H1 (cell line): ENCODE measurements at regions not wholly inside any gene's neighbourhood (a gene's known extent, or its start where the extent isn't known, plus 50 kb on each side); places are given as distances from the start of the nearest gene placed in this dataset.

Experiments used
- CTCF ChIA-PET: fragments of 300-600 bp; sonication (Branson Sonifier 250); formaldehyde crosslinking; loops from one replicate; lab custom pipeline; 2021; ENCODE audit not compliant: partially characterized antibody; lab: Charles Lee
- POLR2A ChIA-PET: fragments of 300-600 bp; sonication (Branson Sonifier 250); formaldehyde crosslinking; loops from one replicate; lab custom pipeline; 2021; ENCODE audit warnings: inconsistent platforms; ENCODE audit not compliant: partially characterized antibody; lab: Charles Lee
- DNase-seq, 2 experiments: peaks; one replicate each; pipeline versions ENCODE4 v3.0.0 to v3.0.0-alpha.2; 2010 to 2022; ENCODE audit warnings: low spot score in 2 of 2, low read depth in 1 of 2, mixed read lengths in 1 of 2
- FAIRE-seq: peaks from 2 replicates; lab custom pipeline; 2011; peaks lifted over from hg19 to GRCh38; lab: Jason Lieb, UNC
- H2AFZ ChIP-seq: 2 replicates; pipeline ENCODE4 v1.8.1; 2012; ENCODE audit warnings: low read length, inconsistent platforms
- H2AK5ac ChIP-seq: 2 replicates; pipeline ENCODE4 v1.6.1; 2013; ENCODE audit warnings: low read depth, low read length
- H2BK120ac ChIP-seq: replicated peaks from 2 replicates; pipeline ENCODE3; 2013; ENCODE audit warnings: low read depth, low read length, inconsistent platforms
- H2BK12ac ChIP-seq: 2 replicates; pipeline ENCODE4 v1.6.1; 2013; ENCODE audit warnings: low read depth, low read length
- H2BK15ac ChIP-seq: 2 replicates; pipeline ENCODE4 v1.6.1; 2013; ENCODE audit warnings: low read length
- H2BK20ac ChIP-seq: 2 replicates; pipeline ENCODE4 v1.6.1; 2013; ENCODE audit warnings: low read length
- H2BK5ac ChIP-seq: 2 replicates; pipeline ENCODE4 v1.6.1; 2013; ENCODE audit warnings: low read depth, low read length
- H3K14ac ChIP-seq: 2 replicates; pipeline ENCODE4 v1.6.1; 2013; ENCODE audit warnings: inconsistent platforms; ENCODE audit not compliant: insufficient read length
- H3K18ac ChIP-seq: 2 replicates; pipeline ENCODE4 v1.6.1; 2013; ENCODE audit warnings: low read length; ENCODE audit errors: extremely low read depth
- H3K23ac ChIP-seq: 2 replicates; pipeline ENCODE4 v1.6.1; 2013; ENCODE audit warnings: inconsistent platforms; ENCODE audit not compliant: insufficient read length
- H3K23me2 ChIP-seq: 2 replicates; pipeline ENCODE4 v1.6.1; 2013; ENCODE audit warnings: low read depth, low read length
- H3K27ac ChIP-seq: 2 replicates; pipeline ENCODE4 v1.6.1; 2011; ENCODE audit warnings: low read depth, low read length, inconsistent platforms
- H3K27me3 ChIP-seq, 4 experiments: replicated peaks in 1 of 4; 1 replicate in 1 of 4; 2 replicates in 3 of 4; pipeline versions ENCODE4 v1.6.1 to v1.8.1; 2011 to 2013; ENCODE audit warnings: low read length in 3 of 4, mild to moderate bottlenecking in 3 of 4, inconsistent platforms in 2 of 4, mixed read lengths in 2 of 4, moderate library complexity in 1 of 4; ENCODE audit not compliant: control insufficient read depth in 3 of 4, insufficient read depth in 3 of 4; ENCODE audit errors: extremely low read depth in 1 of 4
- H3K36me3 ChIP-seq, 4 experiments: 2 replicates each; pipeline versions ENCODE4 v1.6.1 to v1.8.1; 2011 to 2013; ENCODE audit warnings: mild to moderate bottlenecking in 4 of 4, low read length in 3 of 4, moderate library complexity in 2 of 4, control low read depth in 1 of 4, inconsistent platforms in 1 of 4; ENCODE audit not compliant: insufficient read depth in 4 of 4, control insufficient read depth in 2 of 4
- H3K4ac ChIP-seq: replicated peaks from 2 replicates; pipeline ENCODE3; 2013; ENCODE audit warnings: low read length, low read depth, mixed read lengths, inconsistent platforms; ENCODE audit not compliant: insufficient read length
- H3K4me1 ChIP-seq, 4 experiments: replicated peaks in 1 of 4; 1 replicate in 1 of 4; 2 replicates in 3 of 4; pipeline versions ENCODE4 v1.6.1 to v1.8.1; 2011 to 2013; ENCODE audit warnings: low read length in 3 of 4, inconsistent platforms in 2 of 4, mixed read lengths in 1 of 4; ENCODE audit not compliant: insufficient read depth in 4 of 4, control insufficient read depth in 3 of 4
- H3K4me2 ChIP-seq, 2 experiments: 2 replicates each; pipeline versions ENCODE4 v1.6.1 to v1.8.1; 2011 to 2013; ENCODE audit warnings: low read depth in 2 of 2, low read length in 2 of 2, control low read depth in 1 of 2, inconsistent platforms in 1 of 2, mild to moderate bottlenecking in 1 of 2; ENCODE audit not compliant: insufficient read depth in 1 of 2
- H3K4me3 ChIP-seq, 4 experiments: fragments of 200-600, 300-600 bp in 1 of 4; sonication (generic), shearing (Covaris generic), sonication (Bioruptor Twin) in 1 of 4; 2 replicates each; pipeline versions ENCODE4 v1.5.1 to v1.8.1; 2011 to 2016; ENCODE audit warnings: low read length in 4 of 4, low read depth in 3 of 4, control low read depth in 2 of 4, inconsistent platforms in 2 of 4, mild to moderate bottlenecking in 2 of 4, mixed read lengths in 1 of 4, moderate library complexity in 1 of 4; ENCODE audit not compliant: insufficient read depth in 2 of 4; ENCODE audit errors: extremely low read depth in 1 of 4
- H3K56ac ChIP-seq: replicated peaks from 2 replicates; pipeline ENCODE3; 2013; ENCODE audit warnings: low read depth, mild to moderate bottlenecking, mixed read lengths, low read length, inconsistent platforms; ENCODE audit not compliant: insufficient read length
- H3K79me1 ChIP-seq: 2 replicates; pipeline ENCODE4 v1.6.1; 2013; ENCODE audit warnings: low read depth, low read length, control low read depth
- H3K79me2 ChIP-seq, 2 experiments: 2 replicates each; pipeline versions ENCODE4 v1.6.1 to v1.8.1; 2012 to 2013; ENCODE audit warnings: low read length in 2 of 2, mild to moderate bottlenecking in 2 of 2, inconsistent platforms in 1 of 2; ENCODE audit not compliant: insufficient read depth in 2 of 2, control insufficient read depth in 1 of 2
- H3K9ac ChIP-seq, 4 experiments: replicated peaks in 1 of 4; 1 replicate in 1 of 4; 2 replicates in 3 of 4; pipeline versions ENCODE4 v1.6.1 to v1.8.1; 2011 to 2013; ENCODE audit warnings: low read depth in 3 of 4, low read length in 3 of 4, control low read depth in 2 of 4, mild to moderate bottlenecking in 2 of 4, moderate library complexity in 2 of 4, inconsistent platforms in 1 of 4; ENCODE audit errors: extremely low read depth in 1 of 4
- H3K9me3 ChIP-seq, 2 experiments: 2 replicates each; pipeline versions ENCODE4 v1.6.1 to v1.8.1; 2012 to 2013; ENCODE audit warnings: mild to moderate bottlenecking in 2 of 2, moderate library complexity in 2 of 2, control low read depth in 1 of 2, inconsistent platforms in 1 of 2, low read depth in 1 of 2, low read length in 1 of 2, mixed read lengths in 1 of 2; ENCODE audit not compliant: insufficient read depth in 2 of 2
- H4K20me1 ChIP-seq, 2 experiments: replicated peaks in 1 of 2; 2 replicates each; pipeline versions ENCODE3 to v1.8.1; 2011 to 2013; ENCODE audit warnings: inconsistent platforms in 2 of 2, low read length in 2 of 2, mild to moderate bottlenecking in 1 of 2; ENCODE audit not compliant: insufficient read depth in 2 of 2, control insufficient read depth in 1 of 2
- H4K5ac ChIP-seq: 2 replicates; pipeline ENCODE4 v1.6.1; 2013; ENCODE audit warnings: low read length, low read depth, mixed read lengths, inconsistent platforms; ENCODE audit not compliant: insufficient read length
- H4K8ac ChIP-seq: 2 replicates; pipeline ENCODE4 v1.8.0; 2013; ENCODE audit warnings: mild to moderate bottlenecking, moderate library complexity, low read length, inconsistent platforms; ENCODE audit not compliant: insufficient read depth; ENCODE audit errors: extremely low read depth
- H4K91ac ChIP-seq: replicated peaks from 2 replicates; pipeline ENCODE3; 2013; ENCODE audit warnings: low read length, mixed read lengths, inconsistent platforms; ENCODE audit not compliant: insufficient read length
- BCL11A ChIP-seq, 2 experiments: IDR thresholded peaks; one replicate each; pipeline ENCODE4 v1.6.1; 2011; ENCODE audit warnings: low read depth in 2 of 2, low read length in 2 of 2, mild to moderate bottlenecking in 2 of 2
- E2F6 ChIP-seq: IDR thresholded peaks from 2 replicates; pipeline ENCODE4 v1.6.1; 2012; ENCODE audit warnings: inconsistent platforms
- EP300 ChIP-seq, 2 experiments: IDR thresholded peaks; 1 replicate in 1 of 2; 2 replicates in 1 of 2; pipeline ENCODE4 v1.6.1; 2011 to 2012; ENCODE audit warnings: low read depth in 2 of 2, low read length in 2 of 2, mild to moderate bottlenecking in 2 of 2, borderline replicate concordance in 1 of 2, inconsistent platforms in 1 of 2, moderate library complexity in 1 of 2
- HDAC2 ChIP-seq, 2 experiments: fragments of 300-600 bp in 1 of 2; sonication (generic) in 1 of 2; IDR thresholded peaks; 2 replicates each; pipeline ENCODE4 v1.6.1; 2011 to 2012; ENCODE audit warnings: low read depth in 2 of 2, low read length in 2 of 2, mild to moderate bottlenecking in 2 of 2, moderate library complexity in 2 of 2, borderline replicate concordance in 1 of 2, inconsistent platforms in 1 of 2
- KDM5A ChIP-seq: fragments of 200-600 bp; IDR thresholded peaks from 2 replicates; pipeline ENCODE4 v1.7.1; 2012; ENCODE audit warnings: mild to moderate bottlenecking, low read length, inconsistent platforms, mixed read lengths
- MAX ChIP-seq: IDR thresholded peaks from 2 replicates; pipeline ENCODE4 v1.6.1; 2012; ENCODE audit warnings: inconsistent platforms
- NANOG ChIP-seq: IDR thresholded peaks from 2 replicates; pipeline ENCODE4 v1.6.1; 2011; ENCODE audit warnings: low read length, low read depth, mild to moderate bottlenecking, inconsistent platforms; ENCODE audit not compliant: insufficient read depth, poor library complexity, severe bottlenecking
- POU5F1 ChIP-seq: IDR thresholded peaks from 2 replicates; pipeline ENCODE4 v1.6.1; 2011; ENCODE audit warnings: low read depth, mild to moderate bottlenecking, low read length, moderate library complexity
- RBBP5 ChIP-seq: IDR thresholded peaks from 2 replicates; pipeline ENCODE4 v1.7.1; 2012; ENCODE audit warnings: low read depth, mild to moderate bottlenecking, inconsistent platforms, low read length, moderate library complexity, borderline replicate concordance
- SP1 ChIP-seq: IDR thresholded peaks from 2 replicates; pipeline ENCODE4 v1.6.1; 2011; ENCODE audit warnings: low read depth, low read length
- TAF1 ChIP-seq: IDR thresholded peaks from 2 replicates; pipeline ENCODE4 v1.6.1; 2011; ENCODE audit warnings: mild to moderate bottlenecking, low read depth, low read length
- WGBS, 2 experiments: shearing (Covaris generic) in 1 of 2; methylation state at CpG; one replicate each; pipeline versions ENCODE4 v1.1.6 to v1.1.7; 2013 to 2015; ENCODE audit warnings: low lambda C conversion rate in 2 of 2, mixed read lengths in 2 of 2, inconsistent platforms in 1 of 2, low coverage in 1 of 2, missing lambda C conversion rate in 1 of 2; ENCODE audit not compliant: insufficient replicate concordance in 2 of 2, insufficient coverage in 1 of 2, insufficient read length in 1 of 2; ENCODE audit errors: extremely low coverage in 1 of 2, missing lambda C conversion rate in 1 of 2; 5-methylcytosine and 5-hydroxymethylcytosine counted together

- Histone ChIP-seq H3K9me3 (no peaks in the 10 kb centered on the region), H3K79me1 (no peaks in the 10 kb centered on the region), H4K5ac (peak overlapping the region; percentile 87), H3K27me3 (no peaks in the 10 kb centered on the region), H3K56ac (no peak overlapping the region), H2AFZ (no peak overlapping the region), H3K4me3 (peak overlapping the region in 2 of 4 experiments; percentile 24 to 36; a peak in 4 of 8 replicates), H4K91ac (peak overlapping the region; percentile 98), H3K4me1 (peaks cover 19 to 31% (median 23%) of the 10 kb centered on the region in 4 experiments; a peak in 6 of 7 replicates), H3K18ac (peak overlapping the region; percentile 99; the same call in 1 of the 2 replicates), H4K20me1 (no peaks in the 10 kb centered on the region), H2AK5ac (peak overlapping the region; percentile 8), H2BK120ac (peak overlapping the region; percentile 95), H3K14ac (no peak overlapping the region), H3K27ac (peak overlapping the region; percentile 51; the same call in 1 of the 2 replicates), H2BK20ac (peak overlapping the region; percentile 100), H2BK5ac (peak overlapping the region; percentile 97), H3K4ac (peak overlapping the region; percentile 92), H3K4me2 (peak overlapping the region; percentile 59 to 71), H3K9ac (peak overlapping the region in 1 of 4 experiments; percentile 22; a peak in 1 of 7 replicates), H4K8ac (peak overlapping the region; percentile 17; the same call in 1 of the 2 replicates), H3K23me2 (no peaks in the 10 kb centered on the region), H3K36me3 (no peaks in the 10 kb centered on the region), H2BK15ac (no peak overlapping the region), H3K23ac (no peak overlapping the region), H3K79me2 (no peaks in the 10 kb centered on the region), H2BK12ac (peak overlapping the region; percentile 99)
- 5% methylated on average over 3 of the region's 3 CpGs; no CpG with 5 or more reads in 1 of the 2 experiments for WGBS, 2 experiments
- ChIA-PET POLR2A (interaction anchor here (0.8 to 3.6 kb wide), 14 partner anchors 10 to 150 kb away, joined by 3 to 47 read pairs (median 4); partner anchors contain the start of gene PKDCC), CTCF (interaction anchor here (0.5 to 7.2 kb wide), 15 partner anchors 9 to 139 kb away, joined by 3 to 53 read pairs (median 5); no protein-coding TSS in a partner anchor)
- no peak for DNase-seq
- TF ChIP-seq NANOG: peak; percentile 77
- 0 out of 2 replicates have a peak, but pooled peaks have one; percentile 5 for TF ChIP-seq MAX
- peak in 1 of 2 experiments; percentile 35; a peak in 1 of 3 replicates for TF ChIP-seq EP300 (IDR thresholded peaks at IDR 0.05; ENCODE audit: borderline replicate concordance in 1 of 2, low read depth in 2 of 2, low read length in 2 of 2)
- no peak for TF ChIP-seq E2F6
- 0 out of 2 replicates have a peak, but pooled peaks have one; percentile 33 for TF ChIP-seq TAF1
- no peak for TF ChIP-seq HDAC2 (IDR thresholded peaks at IDR 0.05; ENCODE audit: borderline replicate concordance in 1 of 2, low read depth in 2 of 2, low read length in 2 of 2)
- peak; percentile 90 to 98 for TF ChIP-seq BCL11A (IDR thresholded peaks at IDR 0.05; ENCODE audit: low read depth in 2 of 2, low read length in 2 of 2)
- TF ChIP-seq SP1: peak; percentile 76; the same call in 1 of the 2 replicates
- peak; percentile 94 for TF ChIP-seq POU5F1
- no peak for TF ChIP-seq RBBP5
- TF ChIP-seq KDM5A: no peak
- FAIRE-seq: peak; percentile 50
These were observed 99.4 kb upstream of the PKDCC start for GRCh38 chr2:41948397-41948763.
